ENCODE measurements at regions not wholly inside any gene's neighbourhood (a gene's known extent, or its start where the extent isn't known, plus 50 kb on each side); places are given as distances from the start of the nearest gene placed in this dataset.

GRCh38 chr2:228709788-228710371 lies 528.4 kb upstream of the SPHKAP start:
- TF ChIP-seq POLR2A (IDR thresholded peaks at IDR 0.05; ENCODE audit: low read length) (no peak), GATA1 (IDR thresholded peaks at IDR 0.05; ENCODE audit: low read depth, low read length) (no peak)
